Islet precursor cell (in vitro differentiated cells): ENCODE measurements at regions not wholly inside any gene's neighbourhood (a gene's known extent, or its start where the extent isn't known, plus 50 kb on each side); places are given as distances from the start of the nearest gene placed in this dataset.

ENCODE experiments used
- DNase-seq: peaks from one replicate; pipeline ENCODE4 v3.0.0-alpha.2; 2018

DNA sequence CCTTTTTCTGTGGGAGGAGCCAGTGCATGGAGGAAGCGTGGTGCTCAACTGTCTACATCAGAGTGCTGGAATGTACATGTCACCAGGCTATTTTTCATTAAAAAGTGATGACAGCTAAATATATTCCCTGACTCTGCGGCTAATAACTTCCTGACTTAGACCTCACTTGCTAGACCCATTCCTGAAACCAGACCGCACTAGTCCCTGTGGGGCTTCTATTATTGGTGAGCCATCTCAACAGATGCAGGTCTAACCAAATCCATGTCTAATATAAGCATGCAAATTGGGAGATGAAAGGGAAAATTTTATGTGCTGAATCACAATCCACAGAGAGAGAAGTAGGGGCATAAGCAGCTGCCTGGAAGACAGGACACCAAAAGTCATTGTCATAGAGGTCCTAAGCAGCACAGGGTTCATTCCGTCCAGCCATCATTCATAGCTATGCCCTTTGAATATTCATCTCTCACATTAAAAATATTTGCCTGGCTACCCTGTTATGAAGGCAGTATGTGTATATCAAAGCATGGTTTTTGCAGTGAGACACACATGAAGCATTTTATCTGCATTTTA, 110.9 kb upstream of the BLID start:
- no peak for DNase-seq

- DNase-seq = no peak
These were observed 108.9 kb upstream of the BLID start for GRCh38 chr11:122224867-122225266.

- no peak for DNase-seq
These were observed 104.3 kb upstream of the BLID start for GRCh38 chr11:122220321-122220720.

- no peak for DNase-seq
These were observed 103.8 kb upstream of the BLID start for GRCh38 chr11:122219791-122220190.

- peak; percentile 92 for DNase-seq
These were observed 99.4 kb upstream of the BLID start for GRCh38 chr11:122215244-122215992.

DNA sequence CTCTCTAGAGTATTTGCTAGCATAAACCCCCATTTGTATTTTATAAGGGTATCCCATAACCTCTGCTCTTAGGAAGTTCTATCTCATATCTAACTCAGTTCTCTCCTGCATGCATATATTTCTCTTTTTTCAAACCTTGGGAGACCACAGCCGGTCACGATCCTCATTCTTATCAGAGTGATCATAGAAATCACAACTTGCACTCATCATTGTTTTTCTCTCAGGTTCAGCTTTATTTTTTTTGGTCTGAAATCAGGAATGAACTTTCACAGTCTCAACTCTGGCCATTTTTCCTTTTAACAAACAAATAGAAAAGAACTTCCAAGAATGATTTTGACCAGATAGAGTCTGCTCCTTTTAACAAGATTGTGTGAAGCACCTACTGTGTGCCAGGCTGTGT, 98.6 kb upstream of the BLID start:
- no peak for DNase-seq

GRCh38 chr11:122214080-122214479, 98.1 kb upstream of the BLID start:
- DNase-seq = no peak

GRCh38 chr11:122213171-122213570, 97.2 kb upstream of the BLID start:
- no peak for DNase-seq

DNA sequence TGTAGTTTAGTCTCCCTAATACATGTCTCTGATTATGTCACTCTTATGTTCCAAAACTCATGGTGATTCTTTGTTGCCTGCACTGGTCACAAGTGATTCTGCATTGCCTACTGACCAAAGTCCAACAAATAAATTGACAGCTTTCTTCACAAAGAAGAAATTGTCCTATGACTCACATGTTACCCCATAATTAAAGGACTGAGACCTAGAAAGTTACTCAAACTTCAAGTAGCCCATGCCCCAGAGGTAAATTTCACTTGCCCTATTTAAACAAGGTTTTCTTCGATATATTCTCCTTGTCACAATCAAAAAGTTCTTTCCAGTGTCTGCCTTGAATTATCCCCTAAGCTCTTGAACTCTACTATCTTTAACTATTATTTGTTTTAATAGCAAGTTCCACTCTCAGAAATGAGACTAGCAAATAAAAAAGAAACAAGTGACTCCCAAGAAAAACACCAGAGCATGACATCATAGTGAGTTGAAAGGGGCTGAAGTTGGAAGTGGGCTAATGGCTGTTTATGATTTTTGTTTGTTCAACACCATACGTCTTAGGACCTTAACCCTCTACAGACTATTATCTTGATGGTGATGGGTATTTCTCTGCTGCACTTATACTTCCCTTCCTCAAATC, 94.5 kb upstream of the BLID start:
- DNase-seq = no peak

GRCh38 chr11:122209619-122210366, 93.8 kb upstream of the BLID start:
- no peak for DNase-seq

GRCh38 chr11:122207921-122208764, 92.1 kb upstream of the BLID start:
- no peak for DNase-seq

GRCh38 chr11:122207505-122207904, 91.5 kb upstream of the BLID start:
- DNase-seq = no peak

GRCh38 chr11:122205036-122205435, 89.0 kb upstream of the BLID start:
- no peak for DNase-seq

GRCh38 chr11:122204206-122204605, 88.2 kb upstream of the BLID start:
- DNase-seq = peak; percentile 56

DNA sequence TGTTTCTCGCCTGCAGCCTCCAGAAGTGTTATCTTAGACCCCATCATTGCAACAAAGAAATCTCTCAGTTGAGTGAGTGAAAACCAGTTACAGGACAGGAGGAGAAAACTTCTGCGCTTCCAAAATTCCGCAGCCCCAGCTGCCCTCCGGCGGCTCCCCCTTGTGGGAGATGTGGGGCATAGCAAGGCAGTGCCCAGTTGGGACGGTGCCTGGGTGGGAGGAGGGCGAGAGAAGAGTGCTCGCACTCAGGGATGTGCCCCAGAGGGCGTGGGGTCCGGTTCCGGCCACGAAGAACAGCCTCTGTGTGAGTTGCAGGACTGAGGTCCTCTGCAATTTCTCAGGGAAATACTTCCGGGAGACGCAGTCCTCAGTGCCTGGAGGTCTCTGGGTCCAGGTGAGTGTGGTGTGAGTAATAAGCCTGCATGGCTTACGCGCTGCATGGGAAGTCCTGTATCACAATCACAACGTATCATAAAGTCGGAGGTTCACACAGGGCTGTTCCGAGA, 87.0 kb upstream of the BLID start:
- peak; percentile 86 for DNase-seq

- DNase-seq = peak; percentile 58
These were observed 86.3 kb upstream of the BLID start for GRCh38 chr11:122202161-122202950.

GRCh38 chr11:122201106-122201505, 85.1 kb upstream of the BLID start:
- DNase-seq = no peak

- DNase-seq = no peak
These were observed 83.6 kb upstream of the BLID start for GRCh38 chr11:122199661-122200060.

DNA sequence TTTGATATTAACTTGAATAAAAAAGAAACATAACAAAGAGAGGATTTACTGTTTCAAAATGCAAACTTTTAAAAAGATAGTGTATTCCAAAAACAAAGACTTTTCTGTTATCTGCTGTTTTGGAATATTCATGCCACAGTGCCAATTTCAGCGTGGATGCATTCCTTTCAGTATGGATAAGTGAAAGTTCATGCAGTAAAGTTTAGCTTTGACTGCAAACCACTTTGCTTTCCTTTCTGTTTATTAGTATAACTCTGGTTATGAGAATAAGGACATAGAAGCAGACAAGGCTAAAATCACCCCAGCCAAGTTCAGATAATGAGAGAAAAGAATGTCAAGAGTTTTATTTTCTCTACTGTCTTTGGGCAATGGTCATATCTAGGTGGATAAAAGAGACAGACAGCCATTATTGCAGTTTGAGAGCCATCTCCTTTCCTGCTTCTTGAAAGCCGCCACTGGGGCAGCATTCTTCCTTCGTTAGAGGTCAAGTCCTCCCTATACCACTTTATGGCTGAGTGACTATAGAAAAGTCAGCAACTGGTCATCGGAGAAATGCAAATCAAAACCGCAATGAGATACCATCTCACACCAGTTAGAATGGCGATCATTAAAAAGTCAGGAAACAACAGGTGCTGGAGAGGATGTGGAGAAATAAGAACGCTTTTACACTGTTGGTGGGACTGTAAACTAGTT, 82.4 kb upstream of the BLID start:
- no peak for DNase-seq

DNA sequence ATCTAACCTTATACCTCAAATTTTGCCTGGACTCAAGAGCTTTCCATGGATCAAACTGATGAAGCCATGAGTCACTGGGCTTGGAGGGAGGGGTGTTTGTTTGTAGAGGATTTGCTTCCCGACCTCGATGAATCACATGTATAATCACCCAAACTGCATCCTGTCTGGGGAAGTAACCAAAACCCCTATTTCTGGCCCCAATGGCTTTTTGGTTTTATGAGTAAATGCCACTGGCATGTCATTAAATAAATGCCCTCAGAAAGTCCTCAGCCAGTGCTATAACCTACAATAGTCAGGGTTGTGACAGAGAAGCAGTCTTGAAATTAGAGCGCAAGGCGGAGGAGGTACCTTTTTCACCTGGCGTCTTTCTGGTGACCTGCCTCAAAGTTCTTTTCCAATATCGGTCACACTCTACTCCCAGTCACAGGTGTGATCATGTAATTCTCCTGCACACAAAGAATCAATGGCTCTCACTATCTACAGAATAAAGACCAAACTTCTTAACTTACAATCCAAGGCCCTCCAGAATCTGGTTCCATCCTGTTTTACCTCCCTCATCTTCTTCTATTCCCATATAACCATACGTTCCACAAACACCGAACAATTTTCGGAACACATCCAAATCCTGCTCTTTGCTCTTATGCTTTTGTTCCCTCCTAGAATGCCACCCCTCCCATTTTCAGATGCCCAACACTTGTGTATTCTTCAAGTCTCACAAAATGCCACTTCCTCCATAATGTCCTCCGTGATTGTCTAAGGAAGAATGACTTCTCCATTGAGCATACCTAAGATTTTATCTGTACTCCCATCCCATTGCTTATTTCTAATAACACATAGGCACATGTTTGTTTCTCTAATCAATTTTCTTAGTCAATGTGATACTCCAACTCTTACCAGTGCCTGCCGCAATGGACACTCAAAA, 81.3 kb upstream of the BLID start:
- DNase-seq = peak; percentile 79
